NOMO-1 treated with dmso at 0.1 percent for 144 hours (cell line): ENCODE measurements at regions not wholly inside any gene's neighbourhood (a gene's known extent, or its start where the extent isn't known, plus 50 kb on each side); places are given as distances from the start of the nearest gene placed in this dataset.
"Not testable (repeated sequence)": the region's sequence is repeated elsewhere in the genome, so short reads cannot be mapped to it uniquely, and the experiment has no call there.

Experiments
- DNase-seq: peaks from one replicate; lab custom pipeline; 2025; ENCODE audit not compliant: unreplicated experiment; lab: John Stamatoyannopoulos, UW

DNA sequence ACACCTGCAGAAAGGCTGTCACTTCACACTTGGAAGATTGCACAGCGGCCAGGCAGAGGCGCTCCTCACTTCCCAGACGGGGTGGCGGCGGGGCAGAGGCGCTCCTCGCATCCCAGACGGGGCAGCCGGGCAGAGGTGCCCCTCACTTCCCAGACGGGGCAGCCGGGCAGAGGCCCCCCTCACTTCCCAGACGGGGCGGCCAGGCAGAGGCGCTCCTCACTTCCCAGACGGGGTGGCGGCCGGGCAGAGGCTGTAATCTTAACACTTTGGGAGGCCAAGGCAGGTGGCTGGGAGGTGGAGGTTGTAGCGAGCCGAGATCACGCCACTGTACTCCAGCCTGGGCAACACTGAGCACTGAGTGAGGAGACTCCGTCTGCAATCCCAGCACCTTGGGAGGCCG, 436.3 kb upstream of the ZP4 start:
- DNase-seq, result not testable (repeated sequence)

DNA sequence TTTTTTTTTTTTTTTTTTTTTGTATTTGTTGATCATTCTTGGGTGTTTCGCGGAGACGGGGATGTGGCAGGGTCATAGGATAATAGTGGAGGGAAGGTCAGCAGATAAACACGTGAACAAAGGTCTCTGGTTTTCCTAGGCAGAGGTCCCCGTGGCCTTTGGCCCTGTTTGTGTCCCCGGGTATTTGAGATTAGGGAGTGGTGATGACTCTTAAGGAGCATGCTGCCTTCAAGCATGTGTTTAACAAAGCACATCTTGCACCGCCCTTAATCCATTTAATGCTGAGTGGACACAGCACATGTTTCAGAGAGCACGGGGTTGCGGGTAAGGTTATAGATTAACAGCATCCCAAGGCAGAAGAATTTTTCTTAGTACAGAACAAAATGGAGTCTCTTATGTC, 435.8 kb upstream of the ZP4 start:
- not testable (repeated sequence) for DNase-seq

DNA sequence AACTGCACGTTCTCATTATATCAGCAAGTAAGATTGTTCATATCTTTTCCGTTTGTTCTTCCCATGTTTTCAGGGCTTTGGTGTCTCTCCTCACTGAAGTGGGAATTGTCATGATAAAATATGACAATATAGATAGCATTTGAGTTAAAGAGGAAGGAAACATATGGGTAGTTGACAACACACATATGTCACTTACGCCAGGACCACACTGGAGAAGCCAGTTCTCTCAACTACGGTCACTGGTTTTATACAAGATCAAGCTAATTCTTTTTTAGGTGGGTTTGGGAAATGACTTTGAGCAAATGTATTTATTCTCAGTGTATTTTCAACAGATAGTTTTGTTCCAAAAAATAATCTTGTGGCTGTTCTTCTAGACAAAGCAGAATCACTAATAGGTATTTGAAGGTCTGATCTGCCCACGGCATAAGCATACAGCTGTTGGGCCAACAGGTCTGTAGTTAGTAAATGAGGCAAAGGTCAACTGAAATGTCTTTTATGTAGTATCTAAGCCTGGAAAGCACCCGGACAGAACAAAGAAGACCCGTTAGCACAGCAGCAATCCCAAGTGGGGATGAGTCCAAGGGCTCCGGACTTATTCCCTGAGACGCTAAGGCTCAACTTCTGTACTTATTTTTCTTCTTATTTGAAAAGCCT, 433.6 kb upstream of the ZP4 start:
- DNase-seq, result no peak

DNA sequence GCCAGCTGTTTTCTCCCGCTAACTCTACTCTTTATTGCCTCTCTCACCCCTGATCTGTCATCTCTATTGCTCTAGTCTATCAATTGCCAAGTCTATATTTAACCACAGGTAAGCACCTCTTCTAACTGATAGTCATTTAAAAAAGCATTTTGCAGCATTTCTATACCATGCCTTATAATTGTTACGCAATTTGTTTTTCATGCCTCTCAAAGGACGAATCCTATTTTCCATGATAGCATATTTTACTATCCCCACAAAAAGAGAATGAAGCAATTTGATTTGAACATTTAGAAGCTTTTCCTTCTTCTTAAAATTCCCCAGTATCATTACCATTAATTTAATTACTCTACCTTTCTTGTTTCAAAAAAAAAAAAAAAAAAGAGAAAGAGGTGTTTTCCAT, 432.8 kb upstream of the ZP4 start:
- DNase-seq, result no peak

DNA sequence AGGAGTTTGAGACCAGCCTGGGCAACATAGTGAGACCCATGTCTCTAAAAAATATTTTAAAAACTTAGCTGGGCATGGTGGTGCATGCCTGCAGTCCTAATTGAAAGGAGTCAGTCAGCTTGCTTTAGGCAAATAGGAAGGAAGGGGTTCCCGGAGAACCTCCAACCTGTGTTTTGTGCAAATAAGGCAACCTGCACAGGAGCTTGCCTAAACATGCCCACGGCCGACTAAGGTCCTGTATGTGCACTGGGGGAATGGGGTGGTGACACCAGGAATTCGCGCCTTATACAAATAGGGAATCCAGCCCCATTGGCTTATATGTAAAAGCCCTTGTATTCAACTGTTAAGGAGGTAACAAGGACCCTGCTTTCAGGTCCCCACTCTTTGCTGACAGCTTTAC, 429.2 kb upstream of the ZP4 start:
- DNase-seq, result no peak

DNA sequence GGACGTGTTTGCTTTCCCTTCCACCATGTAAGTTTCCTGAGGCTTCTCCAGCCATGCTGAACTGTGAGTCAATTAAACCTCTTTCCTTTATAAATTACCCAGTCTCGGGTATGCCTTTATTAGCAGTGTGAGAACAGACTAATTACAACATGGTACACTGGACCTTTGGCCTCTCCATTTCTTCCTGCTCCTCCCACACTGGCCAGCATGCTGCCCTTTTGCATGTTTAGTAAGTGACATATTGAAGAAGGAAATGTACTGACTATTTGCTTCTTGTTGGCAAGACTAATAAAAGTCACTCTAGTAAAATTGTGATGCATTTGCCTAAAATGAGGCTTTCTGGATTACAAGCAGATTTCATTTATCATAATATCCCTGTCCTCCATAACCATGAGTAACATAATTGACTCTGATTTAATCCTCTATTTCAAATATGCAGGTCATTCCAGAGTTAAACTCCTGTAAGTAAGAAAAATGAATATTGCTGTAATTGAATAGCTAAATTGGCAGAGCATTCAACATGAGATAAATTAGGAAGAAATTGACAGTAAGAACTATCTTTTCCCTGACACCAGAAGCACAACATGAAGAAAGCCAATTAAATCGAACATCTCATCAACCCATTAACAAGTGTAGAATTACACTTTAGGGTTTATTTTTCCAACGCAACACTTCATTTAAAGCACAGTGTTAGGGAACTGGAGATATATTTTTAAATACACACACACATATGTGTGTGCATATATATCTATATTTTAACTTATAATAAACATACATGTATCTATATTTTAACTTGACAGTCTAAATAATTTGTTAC, 427.8 kb upstream of the ZP4 start:
- DNase-seq, result no peak

DNA sequence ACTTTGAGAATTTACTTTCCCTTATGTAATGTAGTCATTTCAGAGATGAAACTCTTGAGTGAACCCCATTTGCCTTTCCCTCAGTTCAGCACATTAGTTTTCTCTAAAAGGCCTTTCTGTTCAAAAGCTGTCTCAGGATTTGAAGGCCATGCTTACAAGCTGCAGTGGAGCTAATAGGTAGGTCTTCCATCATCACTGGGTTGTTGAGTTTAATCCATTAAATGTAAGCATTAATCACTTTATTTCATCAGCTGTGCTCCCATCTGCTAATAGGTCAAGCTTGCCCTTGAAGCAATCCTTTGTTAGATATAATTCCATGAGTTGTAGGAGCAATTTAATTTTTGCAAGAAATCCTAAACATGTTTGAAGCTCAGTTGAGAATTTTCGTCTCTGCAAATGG, 422.2 kb upstream of the ZP4 start:
- no peak for DNase-seq

DNA sequence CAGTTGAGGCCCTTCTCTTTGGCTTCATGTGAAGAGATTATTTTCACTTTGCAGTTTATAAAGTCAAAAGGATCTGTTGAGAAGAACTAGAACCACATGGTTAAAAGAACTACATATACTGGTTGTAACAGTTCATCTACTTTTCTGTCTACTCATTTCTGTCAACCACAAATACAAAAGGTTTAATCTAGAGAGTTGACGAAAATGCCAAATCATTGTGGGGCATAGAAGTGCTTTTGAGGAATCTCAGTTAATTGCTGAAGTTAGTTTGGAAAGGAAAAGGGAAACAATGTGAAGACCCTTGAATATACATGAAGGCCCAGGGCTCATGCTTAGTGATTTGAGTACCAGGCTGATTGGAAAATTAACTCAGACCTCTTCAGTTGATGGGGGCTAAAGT, 415.7 kb upstream of the ZP4 start:
- DNase-seq, result no peak

DNA sequence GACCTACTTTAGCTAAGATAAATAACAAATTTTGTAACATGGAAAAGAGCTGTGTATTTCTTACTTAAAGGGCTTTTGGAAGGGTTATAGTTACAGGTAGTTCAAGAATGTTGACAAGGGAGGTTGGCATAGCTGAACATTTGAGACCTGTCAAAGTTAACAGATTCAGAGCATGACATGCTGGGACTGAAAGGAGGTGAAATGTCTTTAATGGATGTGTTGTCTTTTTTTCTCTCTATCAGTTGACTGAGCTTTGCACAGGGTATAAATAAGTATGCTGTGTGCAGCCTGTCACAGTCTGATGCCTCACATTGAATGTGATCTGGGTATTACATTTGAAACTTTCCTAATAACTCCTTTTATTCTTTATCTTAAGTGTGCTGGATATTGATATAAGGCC, 411.9 kb upstream of the ZP4 start:
- no peak for DNase-seq

DNA sequence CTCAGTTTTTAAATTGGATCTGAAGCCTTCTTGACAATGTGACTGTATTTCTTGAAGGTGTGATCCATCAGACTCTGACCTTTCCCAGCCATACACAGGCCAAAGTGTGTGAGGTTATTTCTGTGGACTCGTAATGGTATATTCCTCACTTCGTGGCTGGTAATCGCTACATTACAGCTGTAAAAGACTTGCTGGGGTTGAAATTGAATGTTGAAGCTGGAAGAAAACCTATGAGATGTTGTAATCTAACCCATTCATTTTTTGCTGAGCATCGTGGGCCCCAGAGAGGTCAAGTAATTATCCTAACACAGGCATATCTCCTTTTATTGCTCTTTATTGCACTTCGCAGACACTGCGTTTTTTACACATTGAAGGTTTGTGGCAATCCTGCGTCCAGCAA, 405.6 kb upstream of the ZP4 start:
- no peak for DNase-seq

DNA sequence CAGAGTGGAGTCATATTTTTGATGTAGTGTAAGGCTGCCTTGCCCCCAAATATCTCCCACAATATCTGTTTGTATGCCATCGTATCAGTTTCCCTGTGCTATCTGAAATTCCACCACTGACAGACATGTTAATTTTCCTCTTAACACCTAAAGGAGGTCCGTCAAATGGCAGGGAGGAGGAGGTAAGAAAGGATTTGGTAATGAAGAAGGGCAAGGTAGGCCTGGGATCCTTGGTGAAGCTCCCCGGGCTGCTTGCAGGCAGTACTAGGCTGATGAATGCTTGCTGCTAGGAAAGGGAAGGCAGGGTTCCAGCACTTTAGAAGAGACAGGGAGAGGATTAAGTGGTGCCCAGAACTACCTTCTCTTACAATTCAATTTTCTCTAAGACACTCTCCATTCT, 402.4 kb upstream of the ZP4 start:
- DNase-seq, result no peak

DNA sequence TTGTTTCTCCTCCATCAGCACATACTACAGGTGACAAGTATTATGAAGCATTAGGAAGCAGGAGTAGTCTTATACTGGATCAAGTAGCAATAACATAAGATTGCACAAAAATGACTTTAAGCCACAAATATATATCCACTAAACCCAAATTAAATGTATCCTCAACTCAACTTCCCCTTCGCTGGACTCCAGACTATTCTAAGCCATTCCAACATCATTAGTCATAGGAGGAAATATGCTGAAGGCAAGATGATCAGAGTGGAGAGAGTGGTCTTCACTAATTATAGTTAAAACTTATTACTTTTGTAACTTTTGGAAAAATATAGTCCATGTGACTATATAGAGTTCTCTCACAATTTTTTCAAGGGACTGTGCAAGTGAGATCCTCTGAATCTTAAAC, 390.7 kb upstream of the ZP4 start:
- peak; percentile 31 for DNase-seq

DNA sequence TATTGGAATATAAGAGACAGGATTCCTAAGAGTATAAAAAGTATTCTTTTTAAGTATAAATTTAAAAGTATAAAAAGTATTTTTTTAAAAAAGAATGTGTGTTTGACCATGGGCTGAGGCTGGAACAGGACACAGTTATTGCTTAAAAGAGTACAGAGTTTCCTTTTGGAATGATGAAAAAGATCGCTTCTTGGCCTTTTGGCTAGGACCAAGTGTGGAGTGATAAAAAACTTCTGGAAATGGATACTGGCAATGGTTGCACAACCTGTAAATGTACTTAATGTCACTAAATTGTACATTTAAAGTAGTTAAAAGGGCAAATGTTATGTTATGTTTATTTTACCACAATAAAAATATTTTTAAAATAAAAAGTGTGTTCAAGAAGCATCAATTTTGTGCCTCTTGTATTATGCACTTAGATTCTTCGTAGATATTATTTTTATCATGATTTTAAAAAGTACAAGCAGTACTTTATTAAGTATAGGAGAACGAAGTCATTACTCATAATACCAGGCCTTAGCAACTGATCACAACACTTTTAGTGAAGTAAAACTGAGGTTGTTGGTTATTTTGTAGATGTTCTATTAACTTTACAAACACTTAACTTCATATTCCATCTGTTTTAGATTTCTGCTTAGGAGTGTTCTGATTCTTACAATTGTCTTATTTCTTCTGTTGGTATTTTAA, 389.1 kb upstream of the ZP4 start:
- no peak for DNase-seq

DNA sequence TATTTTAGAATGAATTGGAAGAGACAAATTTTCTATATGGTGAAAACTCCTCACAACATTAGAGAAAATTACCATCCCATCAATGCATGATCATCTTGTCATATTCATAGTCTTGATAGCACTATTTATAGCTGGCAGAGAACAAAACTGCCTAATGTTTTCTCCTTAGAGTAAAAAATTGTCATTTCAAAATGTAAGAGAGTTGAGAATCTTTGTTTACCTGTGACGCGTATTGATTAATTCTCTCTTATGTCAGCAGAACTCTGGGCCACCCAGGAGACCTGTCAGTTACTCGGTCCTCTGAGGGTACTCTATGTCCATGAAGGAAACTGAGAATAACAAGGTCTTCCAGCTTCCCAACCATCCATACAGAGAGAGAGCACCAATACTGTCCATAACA, 381.4 kb upstream of the ZP4 start:
- no peak for DNase-seq

DNA sequence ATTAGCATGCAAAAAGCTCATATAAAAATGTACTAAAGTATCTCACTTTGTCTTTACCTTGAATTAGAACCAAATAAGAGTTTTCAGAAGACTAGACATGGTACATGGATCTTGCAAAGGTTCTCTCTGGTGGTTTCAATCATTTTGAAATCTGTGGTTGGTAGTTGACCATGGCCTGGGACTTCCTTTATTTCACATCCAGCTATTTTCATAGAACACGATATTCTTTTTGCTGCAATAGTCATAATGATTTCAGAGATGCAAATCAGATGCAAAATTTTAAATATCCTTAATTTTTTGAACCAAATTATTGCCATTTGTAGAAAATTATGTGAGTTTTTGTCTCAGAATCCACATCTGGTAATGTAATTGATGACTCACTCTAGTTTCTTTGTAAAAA, 375.1 kb upstream of the ZP4 start:
- DNase-seq, result peak; percentile 48

DNA sequence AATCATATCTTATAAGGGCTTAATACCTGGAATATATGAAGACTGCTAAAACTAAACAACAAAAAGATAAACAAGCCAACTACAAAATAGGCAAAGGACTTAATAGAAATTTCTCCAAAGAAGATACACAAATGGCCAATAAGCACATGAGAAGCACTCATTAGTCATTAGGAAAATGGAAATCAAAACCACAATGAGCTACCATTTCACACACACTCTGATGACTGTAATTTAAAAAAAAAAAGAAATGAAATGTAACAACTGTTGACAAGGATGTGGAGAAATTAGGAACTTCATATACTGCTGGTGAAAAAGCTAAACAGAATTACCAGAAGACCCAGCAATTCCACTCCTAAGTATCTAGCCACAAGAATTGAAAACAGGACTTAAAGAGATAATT, 374.2 kb upstream of the ZP4 start:
- no peak for DNase-seq

DNA sequence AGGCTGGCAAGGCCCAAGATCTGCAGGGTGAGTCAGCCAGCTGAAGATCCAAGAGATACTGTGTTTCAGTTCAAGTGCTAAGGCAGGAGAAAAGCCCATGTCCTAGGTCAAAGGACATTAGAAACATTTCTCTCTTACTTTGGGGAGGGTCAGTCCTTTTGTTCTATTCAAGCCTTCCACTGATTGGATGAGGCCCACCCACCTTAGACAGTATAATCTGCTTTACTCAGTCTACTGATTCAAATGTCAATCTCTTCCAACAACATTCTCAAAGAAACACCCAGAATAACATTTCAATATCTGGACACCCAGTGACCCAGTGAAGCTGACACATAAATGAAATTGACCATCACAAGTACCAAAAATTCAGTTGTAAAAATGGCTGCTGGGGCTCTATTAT, 367.8 kb upstream of the ZP4 start:
- no peak for DNase-seq

DNA sequence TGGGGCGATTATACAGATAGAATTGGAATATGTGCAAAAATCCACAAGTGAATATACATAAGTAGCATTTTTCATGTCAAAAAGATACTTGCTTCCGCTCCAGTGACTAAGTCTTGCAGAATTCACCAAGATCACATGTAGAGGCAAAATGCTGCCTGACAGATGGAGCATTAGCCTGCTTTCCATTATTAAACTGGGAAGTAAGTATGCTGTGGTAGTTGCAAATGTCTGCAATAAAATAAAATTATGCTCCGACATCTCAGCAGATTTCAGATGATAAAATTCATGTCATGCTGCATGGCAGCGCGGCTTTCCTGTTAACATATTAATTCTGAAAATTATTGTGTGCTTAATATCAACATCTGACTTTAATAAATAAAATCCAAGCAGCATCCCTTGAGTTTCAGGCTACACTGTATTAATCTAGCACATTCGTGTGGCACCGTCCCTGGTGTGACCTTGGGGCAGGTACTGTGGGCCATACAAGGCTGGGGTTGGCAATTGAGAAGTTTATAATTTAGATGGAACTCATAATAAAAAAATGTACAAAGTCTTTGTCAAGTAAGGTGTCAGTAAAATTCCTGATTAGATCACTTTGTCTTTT, 366.4 kb upstream of the ZP4 start:
- no peak for DNase-seq

DNA sequence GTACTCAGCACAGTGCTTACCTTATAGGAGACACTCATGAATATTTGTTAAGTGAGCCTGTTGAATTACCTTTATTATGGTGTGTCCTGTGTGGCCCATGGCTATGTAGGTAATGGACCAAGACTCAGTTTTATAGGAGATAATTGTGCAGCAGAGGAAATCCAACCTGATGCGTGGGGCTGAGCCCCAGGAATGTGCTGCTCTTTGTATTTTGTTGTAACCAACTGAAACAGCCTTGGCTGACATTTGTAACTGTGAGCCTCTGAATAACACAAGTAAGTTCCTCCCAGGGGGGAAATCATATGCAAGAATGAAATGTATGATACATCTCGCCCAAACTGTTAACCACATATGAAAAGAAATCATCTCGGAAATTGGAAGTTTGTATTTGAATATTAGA, 364.2 kb upstream of the ZP4 start:
- DNase-seq, result no peak

DNA sequence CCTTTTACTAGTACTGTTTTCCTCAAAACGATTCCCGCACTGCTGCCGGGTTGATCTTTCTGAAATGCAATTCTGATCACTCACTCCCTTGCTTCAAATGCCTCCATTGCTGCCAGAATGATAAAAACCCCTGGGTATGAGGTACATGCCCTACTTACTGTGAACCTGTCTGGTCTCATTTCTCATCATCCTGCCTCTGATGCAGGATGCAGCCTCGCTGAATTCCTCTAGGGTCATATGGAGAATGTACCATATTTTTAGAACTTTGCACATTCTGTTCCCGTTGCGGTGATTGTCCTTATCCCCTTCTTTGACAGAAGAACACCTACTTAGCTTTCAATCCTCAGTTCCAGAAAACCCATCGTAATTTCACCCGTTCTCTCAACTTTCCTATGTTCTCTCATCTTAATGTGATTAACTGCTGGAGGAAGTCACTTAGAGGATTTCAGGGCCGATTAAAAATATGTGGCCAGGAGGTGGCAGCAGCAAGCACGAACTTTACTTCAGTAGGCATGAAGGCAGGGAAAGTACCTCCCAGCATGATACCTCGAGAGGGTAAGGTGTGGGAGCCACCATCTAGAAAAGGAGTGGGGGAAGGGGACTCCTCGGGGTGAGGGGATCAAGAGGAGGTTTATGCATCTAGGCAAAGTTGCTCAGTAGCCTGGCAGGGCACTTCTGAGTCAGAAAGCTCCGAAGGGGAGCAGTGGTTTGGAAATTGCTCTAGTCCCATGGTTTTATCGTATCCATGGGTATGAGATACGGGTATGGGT, 361.5 kb upstream of the ZP4 start:
- peak; percentile 49 for DNase-seq

DNA sequence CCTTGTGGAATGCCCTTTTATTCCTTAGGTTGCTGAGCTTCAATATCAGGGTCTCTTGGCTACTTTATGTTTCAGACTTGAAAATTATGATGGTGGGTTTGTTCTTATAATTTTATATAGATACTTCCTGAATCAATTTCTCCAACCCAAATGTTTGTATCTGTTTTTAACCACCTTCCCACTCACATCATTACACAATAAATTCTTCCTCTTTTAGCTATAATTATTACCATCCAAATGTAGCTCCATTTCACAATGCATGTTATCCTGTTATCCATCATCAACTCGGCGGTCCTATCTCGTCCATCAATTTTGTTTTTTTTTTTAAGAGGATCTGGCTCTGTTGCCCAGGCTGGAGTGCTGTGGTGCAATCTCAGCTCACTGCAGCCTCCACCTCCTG, 357.6 kb upstream of the ZP4 start:
- DNase-seq, result peak; percentile 42
